Keratinocyte (primary cell): ENCODE measurements at regions not wholly inside any gene's neighbourhood (a gene's known extent, or its start where the extent isn't known, plus 50 kb on each side); places are given as distances from the start of the nearest gene placed in this dataset.

Experiments
- EZH2 ChIP-seq: IDR thresholded peaks from one replicate; pipeline ENCODE4 v1.6.1; 2012; ENCODE audit warnings: inconsistent platforms, mild to moderate bottlenecking, low read length, moderate library complexity
- TF ChIP-seq, protein P1 (sequence below), 3 experiments: IDR thresholded peaks in 1 of 3; conservative IDR thresholded peaks in 1 of 3; optimal IDR thresholded peaks in 1 of 3; 2 replicates in 2 of 3; 3 replicates in 1 of 3; pipeline versions ENCODE3 to v1.5.1; 2011; ENCODE audit warnings: low read length in 3 of 3, mild to moderate bottlenecking in 3 of 3, moderate library complexity in 2 of 3, control low read depth in 1 of 3, inconsistent platforms in 1 of 3; ENCODE audit not compliant: insufficient read depth in 2 of 3; ENCODE audit errors: extremely low read depth in 1 of 3

DNA sequence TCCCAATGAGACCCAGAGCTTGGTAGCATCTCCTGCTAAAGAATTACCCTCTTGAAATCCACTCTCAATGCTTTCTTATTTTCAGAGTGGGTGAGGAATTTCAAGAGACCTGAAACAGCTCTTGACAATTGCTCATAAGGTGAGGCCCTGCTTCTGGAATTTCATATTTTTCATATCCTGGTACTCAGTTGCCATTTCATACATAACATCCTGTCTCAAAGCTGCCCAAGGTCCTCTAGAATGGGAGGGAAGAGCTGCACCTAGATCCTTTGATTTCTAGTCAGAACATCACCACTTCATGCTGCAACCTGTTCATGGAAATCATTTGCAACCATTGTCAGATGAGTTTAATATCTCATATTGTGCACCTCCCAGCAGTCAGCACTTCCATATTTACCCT, 404.8 kb upstream of the GALNT5 start:
- TF ChIP-seq, protein P1, sequence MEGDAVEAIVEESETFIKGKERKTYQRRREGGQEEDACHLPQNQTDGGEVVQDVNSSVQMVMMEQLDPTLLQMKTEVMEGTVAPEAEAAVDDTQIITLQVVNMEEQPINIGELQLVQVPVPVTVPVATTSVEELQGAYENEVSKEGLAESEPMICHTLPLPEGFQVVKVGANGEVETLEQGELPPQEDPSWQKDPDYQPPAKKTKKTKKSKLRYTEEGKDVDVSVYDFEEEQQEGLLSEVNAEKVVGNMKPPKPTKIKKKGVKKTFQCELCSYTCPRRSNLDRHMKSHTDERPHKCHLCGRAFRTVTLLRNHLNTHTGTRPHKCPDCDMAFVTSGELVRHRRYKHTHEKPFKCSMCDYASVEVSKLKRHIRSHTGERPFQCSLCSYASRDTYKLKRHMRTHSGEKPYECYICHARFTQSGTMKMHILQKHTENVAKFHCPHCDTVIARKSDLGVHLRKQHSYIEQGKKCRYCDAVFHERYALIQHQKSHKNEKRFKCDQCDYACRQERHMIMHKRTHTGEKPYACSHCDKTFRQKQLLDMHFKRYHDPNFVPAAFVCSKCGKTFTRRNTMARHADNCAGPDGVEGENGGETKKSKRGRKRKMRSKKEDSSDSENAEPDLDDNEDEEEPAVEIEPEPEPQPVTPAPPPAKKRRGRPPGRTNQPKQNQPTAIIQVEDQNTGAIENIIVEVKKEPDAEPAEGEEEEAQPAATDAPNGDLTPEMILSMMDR (optimal IDR thresholded peaks at IDR 0.05 in 1 of 3, IDR thresholded peaks at IDR 0.05 in 1 of 3, conservative IDR thresholded peaks at IDR 0.05 in 1 of 3; ENCODE audit: extremely low read depth in 1 of 3, insufficient read depth in 2 of 3, low read length in 3 of 3), result no peak
- no peak for TF ChIP-seq EZH2
